Cardiac fibroblast (primary cell): ENCODE measurements at regions not wholly inside any gene's neighbourhood (a gene's known extent, or its start where the extent isn't known, plus 50 kb on each side); places are given as distances from the start of the nearest gene placed in this dataset.

Source experiments
- DNase-seq, 2 donors: peaks; one replicate each; pipeline versions ENCODE4 v3.0.0 to v3.0.0-alpha.2; 2010; ENCODE audit warnings: low read depth in 2 of 2
- H3K4me3 ChIP-seq, 2 donors: replicated peaks in 1 of 2; 1 replicate in 1 of 2; 2 replicates in 1 of 2; pipeline ENCODE4 v1.5.1; 2011; ENCODE audit warnings: low read depth in 2 of 2, low read length in 2 of 2, mild to moderate bottlenecking in 2 of 2, moderate library complexity in 1 of 2
- CTCF ChIP-seq: IDR thresholded peaks from one replicate; pipeline ENCODE4 v1.5.1; 2011; ENCODE audit warnings: low read depth, mild to moderate bottlenecking, low read length, inconsistent platforms

GRCh38 chr4:163620738-163621137, 126.2 kb downstream of the TMA16 start:
- no peak for DNase-seq
- TF ChIP-seq CTCF = no peak
- H3K4me3 ChIP-seq = no peak overlapping the region

DNA sequence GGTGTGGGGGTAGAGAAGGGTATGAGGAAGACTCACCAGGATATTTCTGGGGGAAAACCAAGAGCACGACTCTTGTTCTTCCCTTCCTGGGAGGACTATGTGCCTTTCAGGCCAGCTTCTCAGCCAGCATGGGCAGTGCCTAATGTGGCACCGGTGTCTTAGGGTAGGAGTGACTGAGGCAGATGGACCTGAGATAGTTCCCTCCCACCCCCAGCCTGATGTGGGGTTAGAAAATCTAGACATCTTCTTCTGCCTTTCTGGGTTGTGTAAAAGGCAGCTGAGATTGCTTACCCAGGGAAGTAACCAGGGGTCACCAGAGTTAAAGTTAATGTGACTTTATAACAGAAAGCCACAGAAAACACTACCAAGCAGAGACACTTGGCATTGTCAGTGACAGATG, 127.3 kb downstream of the TMA16 start:
- no peak for TF ChIP-seq CTCF
- no peak for DNase-seq
- no peak overlapping the region for H3K4me3 ChIP-seq

GRCh38 chr4:163622379-163623035, 128.0 kb downstream of the TMA16 start:
- no peak overlapping the region for H3K4me3 ChIP-seq
- DNase-seq = no peak
- TF ChIP-seq CTCF = no peak

DNA sequence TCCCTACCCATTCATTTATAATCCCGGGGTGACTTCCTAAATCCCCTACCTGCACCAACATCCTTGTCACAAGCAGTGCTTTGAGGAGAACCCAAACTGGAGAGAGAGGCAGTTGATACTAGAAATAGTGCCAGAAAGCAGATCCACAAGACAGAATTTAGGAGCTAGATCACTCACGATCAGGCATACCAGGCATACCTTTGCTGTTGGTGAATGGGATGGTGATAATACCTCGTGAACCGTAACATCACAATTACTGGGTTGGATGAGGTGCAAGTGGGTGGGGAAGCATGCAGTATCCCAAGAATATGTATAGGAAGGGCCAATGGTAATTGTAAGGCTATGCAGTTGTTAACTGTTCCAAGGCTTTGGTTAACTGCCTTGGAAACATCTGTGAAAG, 129.3 kb downstream of the TMA16 start:
- H3K4me3 ChIP-seq = no peak overlapping the region
- no peak for TF ChIP-seq CTCF
- DNase-seq = no peak

GRCh38 chr4:163624727-163625126, 130.2 kb downstream of the TMA16 start:
- no peak overlapping the region for H3K4me3 ChIP-seq
- no peak for TF ChIP-seq CTCF
- no peak for DNase-seq

GRCh38 chr4:163631288-163631687, 136.8 kb downstream of the TMA16 start:
- DNase-seq = no peak
- no peak for TF ChIP-seq CTCF
- H3K4me3 ChIP-seq = no peak overlapping the region

DNA sequence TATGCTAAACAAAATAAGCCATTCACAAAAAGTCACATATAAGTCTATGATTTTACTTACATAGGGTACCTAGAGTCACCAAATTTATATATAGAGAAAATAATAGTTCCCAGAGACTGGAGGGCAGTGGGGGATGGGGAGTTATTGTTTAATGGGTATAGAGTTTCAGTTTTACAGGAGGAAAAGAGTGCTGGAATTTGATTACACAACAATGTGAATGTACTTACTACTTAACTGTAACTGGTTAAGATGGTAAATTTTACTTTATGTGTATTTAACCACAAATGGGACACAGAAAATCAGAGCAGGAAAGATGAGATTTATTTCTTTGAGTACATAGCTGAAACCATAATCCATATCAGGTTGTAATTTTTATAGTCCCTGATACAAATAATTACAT, 144.4 kb downstream of the TMA16 start:
- TF ChIP-seq CTCF = no peak
- no peak for DNase-seq
- H3K4me3 ChIP-seq = no peak overlapping the region
